ENCODE measurements at regions not wholly inside any gene's neighbourhood (a gene's known extent, or its start where the extent isn't known, plus 50 kb on each side); places are given as distances from the start of the nearest gene placed in this dataset.

DNA sequence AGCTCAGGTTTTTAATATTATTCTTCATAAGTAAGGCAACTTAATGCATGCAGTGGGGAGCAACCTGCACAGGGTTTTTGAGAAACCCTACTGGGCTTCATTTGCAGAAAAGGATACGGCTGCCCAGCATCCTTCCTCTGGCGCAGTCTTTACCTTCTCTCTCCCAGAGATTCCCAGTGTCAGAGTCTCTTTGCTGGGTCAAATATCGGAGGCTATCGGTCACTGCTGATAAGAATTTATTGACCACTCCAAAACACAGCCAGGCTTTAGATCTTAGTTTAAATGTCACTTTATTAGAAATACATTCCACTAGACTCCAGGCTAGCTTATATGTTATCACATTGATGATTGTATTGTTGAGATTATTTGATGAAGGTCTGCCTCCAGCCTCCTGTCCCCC is 147.2 kb upstream of the CPSF6 start:
- TF ChIP-seq EZH2phosphoT487 (IDR thresholded peaks at IDR 0.05; ENCODE audit: low read depth), result no peak
- TF ChIP-seq, protein P1, sequence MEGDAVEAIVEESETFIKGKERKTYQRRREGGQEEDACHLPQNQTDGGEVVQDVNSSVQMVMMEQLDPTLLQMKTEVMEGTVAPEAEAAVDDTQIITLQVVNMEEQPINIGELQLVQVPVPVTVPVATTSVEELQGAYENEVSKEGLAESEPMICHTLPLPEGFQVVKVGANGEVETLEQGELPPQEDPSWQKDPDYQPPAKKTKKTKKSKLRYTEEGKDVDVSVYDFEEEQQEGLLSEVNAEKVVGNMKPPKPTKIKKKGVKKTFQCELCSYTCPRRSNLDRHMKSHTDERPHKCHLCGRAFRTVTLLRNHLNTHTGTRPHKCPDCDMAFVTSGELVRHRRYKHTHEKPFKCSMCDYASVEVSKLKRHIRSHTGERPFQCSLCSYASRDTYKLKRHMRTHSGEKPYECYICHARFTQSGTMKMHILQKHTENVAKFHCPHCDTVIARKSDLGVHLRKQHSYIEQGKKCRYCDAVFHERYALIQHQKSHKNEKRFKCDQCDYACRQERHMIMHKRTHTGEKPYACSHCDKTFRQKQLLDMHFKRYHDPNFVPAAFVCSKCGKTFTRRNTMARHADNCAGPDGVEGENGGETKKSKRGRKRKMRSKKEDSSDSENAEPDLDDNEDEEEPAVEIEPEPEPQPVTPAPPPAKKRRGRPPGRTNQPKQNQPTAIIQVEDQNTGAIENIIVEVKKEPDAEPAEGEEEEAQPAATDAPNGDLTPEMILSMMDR (IDR thresholded peaks at IDR 0.05; ENCODE audit: low read depth, low read length), result no peak

Data from OCI-LY3 (cell line).